ENCODE measurements at regions not wholly inside any gene's neighbourhood (a gene's known extent, or its start where the extent isn't known, plus 50 kb on each side); places are given as distances from the start of the nearest gene placed in this dataset.
A peak's percentile ranks its signal among the peaks of the same experiment; 100 is the strongest.
"Not testable (repeated sequence)": the region's sequence is repeated elsewhere in the genome, so short reads cannot be mapped to it uniquely, and the experiment has no call there.

DNA sequence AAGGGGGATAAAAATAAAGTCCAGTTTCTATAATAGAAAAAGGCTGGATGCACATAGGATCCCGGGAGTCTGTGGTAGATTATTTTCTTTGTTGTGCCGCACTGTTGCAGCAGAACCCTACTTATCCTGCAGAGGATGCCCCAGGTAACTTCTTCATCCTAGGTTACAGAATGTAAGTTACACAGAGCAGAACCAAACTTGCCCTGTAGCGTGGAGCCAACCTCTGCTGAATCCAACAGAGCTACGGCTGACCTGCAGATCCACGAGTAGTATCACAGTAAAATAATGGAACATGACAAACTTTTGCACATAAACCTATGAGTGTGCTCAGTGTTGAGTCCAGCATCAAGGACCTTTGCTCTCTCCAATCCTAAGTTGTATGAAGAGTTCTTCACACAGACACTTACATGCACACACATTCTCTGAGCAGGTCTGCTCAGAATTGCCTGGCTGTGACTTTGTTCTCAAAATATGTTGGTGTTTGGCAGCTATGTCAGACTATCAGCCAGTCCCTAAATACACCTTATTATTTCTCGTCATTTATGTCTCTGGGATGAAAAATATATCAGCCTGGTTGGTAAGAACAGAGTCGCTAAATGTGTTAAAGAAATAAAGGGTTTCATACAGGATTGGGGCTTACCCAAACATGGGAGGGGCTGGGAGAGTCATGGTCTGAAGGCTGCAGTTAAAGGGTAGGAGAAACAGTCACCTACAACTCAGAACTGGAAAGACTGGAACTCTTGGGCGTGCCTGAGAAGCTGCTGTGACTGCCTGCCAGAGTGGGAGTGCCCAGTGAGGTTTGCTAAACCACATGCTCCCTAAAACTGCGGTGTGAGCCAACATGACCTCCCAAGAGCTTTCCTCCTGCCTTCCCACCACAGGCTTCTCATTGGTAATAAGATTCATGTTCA is 165.1 kb upstream of the SLC24A3 start:
- H3K27me3 ChIP-seq (replicated peaks in 1 of 2; ENCODE audit: control insufficient read depth in 2 of 2, extremely low read depth in 1 of 2, insufficient read depth in 2 of 2, low read length in 1 of 2) = no peaks in the 10 kb centered on the region
- Mint-ChIP-seq H3K27me3 (peaks cover 5 to 13% of the 10 kb centered on the region in 2 donors), H3K36me3 (no peaks in the 10 kb centered on the region), H3K9me3 (no peaks in the 10 kb centered on the region), H3K27ac (no peak overlapping the region), H3K4me1 (no peaks in the 10 kb centered on the region), H3K4me3 (no peak overlapping the region)
- no peak overlapping the region for H3K27ac ChIP-seq (ENCODE audit: low read length)
- ChIA-PET CTCF (no interaction called here), POLR2A (no interaction called here)
- no peak for DNase-seq
- no peak for ATAC-seq (replicated peaks in 1 of 4)
- H3K4me1 ChIP-seq (ENCODE audit: control insufficient read depth in 1 of 2, extremely low read depth in 1 of 2, insufficient read depth in 2 of 2, low read length in 2 of 2) = no peaks in the 10 kb centered on the region
- H3K9me3 ChIP-seq = no peaks in the 10 kb centered on the region
- no peak overlapping the region for H3K4me3 ChIP-seq (ENCODE audit: control insufficient read depth in 1 of 2, extremely low read depth in 1 of 2, low read length in 1 of 2)
- H3K36me3 ChIP-seq (ENCODE audit: control insufficient read depth in 2 of 2, extremely low read depth in 1 of 2, insufficient read depth in 1 of 2, low read length in 1 of 2) = no peaks in the 10 kb centered on the region
- WGBS (ENCODE audit: insufficient coverage) = 85% methylated on average over 3 of the region's 9 CpGs

DNA sequence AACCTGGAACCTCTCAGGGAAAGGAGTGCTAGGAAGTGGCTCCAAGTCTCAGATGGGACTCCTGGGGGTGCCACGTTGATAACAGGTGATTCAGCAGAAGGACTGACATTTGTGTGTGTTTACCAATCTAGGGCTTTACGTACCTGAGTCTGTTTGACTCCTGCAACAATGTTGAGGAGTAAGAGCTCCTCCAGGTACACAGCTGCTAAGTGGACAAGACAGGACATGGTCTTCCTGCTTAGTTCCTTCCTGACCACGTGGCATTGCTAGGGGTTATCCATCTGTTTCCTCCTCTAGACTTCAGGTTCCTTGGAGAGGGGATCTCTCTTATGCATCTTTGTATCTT is 164.5 kb upstream of the SLC24A3 start:
- ChIA-PET CTCF (no interaction called here), POLR2A (no interaction called here)
- no peaks in the 10 kb centered on the region for H3K27me3 ChIP-seq (replicated peaks in 1 of 2; ENCODE audit: control insufficient read depth in 2 of 2, extremely low read depth in 1 of 2, insufficient read depth in 2 of 2, low read length in 1 of 2)
- Mint-ChIP-seq H3K36me3 (no peaks in the 10 kb centered on the region), H3K27me3 (peaks cover 5 to 13% of the 10 kb centered on the region in 2 donors), H3K27ac (no peak overlapping the region), H3K4me1 (no peaks in the 10 kb centered on the region), H3K4me3 (no peak overlapping the region), H3K9me3 (no peaks in the 10 kb centered on the region)
- no peak overlapping the region for H3K4me3 ChIP-seq (ENCODE audit: control insufficient read depth in 1 of 2, extremely low read depth in 1 of 2, low read length in 1 of 2)
- DNase-seq = no peak
- 90% methylated on average over 1 of the region's 3 CpGs for WGBS (ENCODE audit: insufficient coverage)
- ATAC-seq (replicated peaks in 1 of 4) = no peak
- no peaks in the 10 kb centered on the region for H3K9me3 ChIP-seq
- H3K4me1 ChIP-seq (ENCODE audit: control insufficient read depth in 1 of 2, extremely low read depth in 1 of 2, insufficient read depth in 2 of 2, low read length in 2 of 2) = no peaks in the 10 kb centered on the region
- H3K36me3 ChIP-seq (ENCODE audit: control insufficient read depth in 2 of 2, extremely low read depth in 1 of 2, insufficient read depth in 1 of 2, low read length in 1 of 2) = no peaks in the 10 kb centered on the region
- no peak overlapping the region for H3K27ac ChIP-seq (ENCODE audit: low read length)

- CTCF ChIA-PET = no interaction called here
- no peaks in the 10 kb centered on the region for H3K4me1 Mint-ChIP-seq
- no peak for ATAC-seq (replicated peaks in 1 of 4)
Measured at GRCh38 chr20:19048995-19049501, 163.4 kb upstream of the SLC24A3 start.

GRCh38 chr20:19049514-19049913 is 162.9 kb upstream of the SLC24A3 start:
- Histone ChIP-seq H3K27me3 (replicated peaks in 1 of 2; ENCODE audit: control insufficient read depth in 2 of 2, extremely low read depth in 1 of 2, insufficient read depth in 2 of 2, low read length in 1 of 2) (no peaks in the 10 kb centered on the region), H3K4me3 (ENCODE audit: control insufficient read depth in 1 of 2, extremely low read depth in 1 of 2, low read length in 1 of 2) (no peak overlapping the region), H3K27ac (ENCODE audit: low read length) (no peak overlapping the region), H3K36me3 (ENCODE audit: control insufficient read depth in 2 of 2, extremely low read depth in 1 of 2, insufficient read depth in 1 of 2, low read length in 1 of 2) (no peaks in the 10 kb centered on the region), H3K4me1 (ENCODE audit: control insufficient read depth in 1 of 2, extremely low read depth in 1 of 2, insufficient read depth in 2 of 2, low read length in 2 of 2) (no peaks in the 10 kb centered on the region), H3K9me3 (no peaks in the 10 kb centered on the region)
- ChIA-PET POLR2A (no interaction called here), CTCF (no interaction called here)
- 94% methylated on average over 4 of the region's 7 CpGs for WGBS (ENCODE audit: insufficient coverage)
- H3K9me3 Mint-ChIP-seq = no peaks in the 10 kb centered on the region
- ATAC-seq (replicated peaks in 1 of 4) = no peak
- H3K4me3 Mint-ChIP-seq = no peak overlapping the region
- H3K36me3 Mint-ChIP-seq = no peaks in the 10 kb centered on the region
- H3K4me1 Mint-ChIP-seq = no peaks in the 10 kb centered on the region
- no peak overlapping the region for H3K27ac Mint-ChIP-seq
- no peak for DNase-seq
- H3K27me3 Mint-ChIP-seq = peaks cover 10 to 20% of the 10 kb centered on the region in 2 donors

More at GRCh38 chr20:19048995-19049501, 163.4 kb upstream of the SLC24A3 start:
- H3K36me3 ChIP-seq (ENCODE audit: control insufficient read depth in 2 of 2, extremely low read depth in 1 of 2, insufficient read depth in 1 of 2, low read length in 1 of 2) = no peaks in the 10 kb centered on the region
- POLR2A ChIA-PET = no interaction called here
- H3K27ac ChIP-seq (ENCODE audit: low read length) = no peak overlapping the region
- H3K4me3 ChIP-seq (ENCODE audit: control insufficient read depth in 1 of 2, extremely low read depth in 1 of 2, low read length in 1 of 2) = no peak overlapping the region
- no peak for DNase-seq
- no peak overlapping the region for H3K4me3 Mint-ChIP-seq
- peaks cover 11 to 20% of the 10 kb centered on the region in 2 donors for H3K27me3 Mint-ChIP-seq
- H3K36me3 Mint-ChIP-seq = no peaks in the 10 kb centered on the region
- H3K4me1 ChIP-seq (ENCODE audit: control insufficient read depth in 1 of 2, extremely low read depth in 1 of 2, insufficient read depth in 2 of 2, low read length in 2 of 2) = no peaks in the 10 kb centered on the region
- H3K9me3 Mint-ChIP-seq = no peaks in the 10 kb centered on the region
- 100% methylated on average over 2 of the region's 9 CpGs for WGBS (ENCODE audit: insufficient coverage)
- no peaks in the 10 kb centered on the region for H3K27me3 ChIP-seq (replicated peaks in 1 of 2; ENCODE audit: control insufficient read depth in 2 of 2, extremely low read depth in 1 of 2, insufficient read depth in 2 of 2, low read length in 1 of 2)
- H3K9me3 ChIP-seq = no peaks in the 10 kb centered on the region
- H3K27ac Mint-ChIP-seq = no peak overlapping the region

- H3K27me3 ChIP-seq (replicated peaks in 1 of 2; ENCODE audit: control insufficient read depth in 2 of 2, extremely low read depth in 1 of 2, insufficient read depth in 2 of 2, low read length in 1 of 2) = no peaks in the 10 kb centered on the region
- Mint-ChIP-seq H3K9me3 (peaks cover 16 to 32% (median 17%) of the 10 kb centered on the region in 3 donors), H3K36me3 (no peaks in the 10 kb centered on the region), H3K4me3 (no peak overlapping the region), H3K4me1 (no peaks in the 10 kb centered on the region), H3K27me3 (peaks cover 8 to 11% of the 10 kb centered on the region in 2 donors), H3K27ac (no peak overlapping the region)
- H3K36me3 ChIP-seq (ENCODE audit: control insufficient read depth in 2 of 2, extremely low read depth in 1 of 2, insufficient read depth in 1 of 2, low read length in 1 of 2) = no peaks in the 10 kb centered on the region
- ATAC-seq (replicated peaks in 1 of 4) (no peak), DNase-seq (peak in 1 of 35 experiments; percentile 13)
- H3K4me1 ChIP-seq (ENCODE audit: control insufficient read depth in 1 of 2, extremely low read depth in 1 of 2, insufficient read depth in 2 of 2, low read length in 2 of 2) = no peaks in the 10 kb centered on the region
- 86% methylated on average over 1 of the region's 3 CpGs for WGBS (ENCODE audit: insufficient coverage)
- H3K4me3 ChIP-seq (ENCODE audit: control insufficient read depth in 1 of 2, extremely low read depth in 1 of 2, low read length in 1 of 2) = no peak overlapping the region
- POLR2A ChIA-PET = no interaction called here
- CTCF ChIA-PET = interaction anchor here in 1 of 2 donors (1.5 kb wide), 1 partner anchor 425 kb away, joined by 3 read pairs; no protein-coding TSS in a partner anchor
- H3K27ac ChIP-seq (ENCODE audit: low read length) = no peak overlapping the region
- no peaks in the 10 kb centered on the region for H3K9me3 ChIP-seq
Measured at GRCh38 chr20:19056909-19057308, 155.5 kb upstream of the SLC24A3 start.

GRCh38 chr20:19064788-19065187 is 147.7 kb upstream of the SLC24A3 start:
- H3K4me3 Mint-ChIP-seq; H3K4me3 ChIP-seq (ENCODE audit: control insufficient read depth in 1 of 2, extremely low read depth in 1 of 2, low read length in 1 of 2); H3K27ac Mint-ChIP-seq; ATAC-seq (replicated peaks in 1 of 4); H3K9me3 ChIP-seq; H3K4me1 Mint-ChIP-seq; DNase-seq; H3K4me1 ChIP-seq (ENCODE audit: control insufficient read depth in 1 of 2, extremely low read depth in 1 of 2, insufficient read depth in 2 of 2, low read length in 2 of 2); CTCF ChIA-PET; H3K36me3 Mint-ChIP-seq; H3K27ac ChIP-seq (ENCODE audit: low read length); H3K36me3 ChIP-seq (ENCODE audit: control insufficient read depth in 2 of 2, extremely low read depth in 1 of 2, insufficient read depth in 1 of 2, low read length in 1 of 2); H3K27me3 Mint-ChIP-seq; H3K27me3 ChIP-seq (replicated peaks in 1 of 2; ENCODE audit: control insufficient read depth in 2 of 2, extremely low read depth in 1 of 2, insufficient read depth in 2 of 2, low read length in 1 of 2); POLR2A ChIA-PET: not testable (repeated sequence)
- WGBS (ENCODE audit: insufficient coverage) = 92% methylated on average over 4 of the region's 4 CpGs
- peaks cover 18 to 50% (median 40%) of the 10 kb centered on the region in 3 donors for H3K9me3 Mint-ChIP-seq

All from T-cell (primary cell).